OCI-LY1 (cell line): ENCODE measurements at regions not wholly inside any gene's neighbourhood (a gene's known extent, or its start where the extent isn't known, plus 50 kb on each side); places are given as distances from the start of the nearest gene placed in this dataset.

Experiments
- H2AFZ ChIP-seq: fragments of 200-600 bp; sonication (generic), shearing (Covaris generic); 2 replicates; pipeline ENCODE4 v1.6.0; 2014; ENCODE audit warnings: antibody characterized with exemption, mild to moderate bottlenecking, low read length
- H3F3A ChIP-seq: fragments of 200-600 bp; sonication (generic), shearing (Covaris generic); 2 replicates; pipeline ENCODE4 v1.6.0; 2014; ENCODE audit warnings: mild to moderate bottlenecking, antibody characterized with exemption, low read length, moderate library complexity; ENCODE audit not compliant: insufficient read depth
- H3K27ac ChIP-seq: fragments of 200-600 bp; sonication (generic); 2 replicates; pipeline ENCODE4 v1.5.1; 2014; ENCODE audit warnings: low read length, mixed run types, mild to moderate bottlenecking, low read depth; ENCODE audit not compliant: poor library complexity, severe bottlenecking
- H3K27me3 ChIP-seq: fragments of 200-600 bp; sonication (generic); 2 replicates; pipeline ENCODE4 v1.6.0; 2014; ENCODE audit warnings: antibody characterized with exemption, mild to moderate bottlenecking, low read length, moderate library complexity; ENCODE audit not compliant: insufficient read depth
- H3K36me3 ChIP-seq: fragments of 200-600 bp; sonication (generic); 2 replicates; pipeline ENCODE4 v1.6.1; 2014; ENCODE audit warnings: mild to moderate bottlenecking, antibody characterized with exemption, low read length, moderate library complexity, mixed read lengths; ENCODE audit not compliant: insufficient read depth
- H3K4me1 ChIP-seq: fragments of 200-600 bp; sonication (generic); 2 replicates; pipeline ENCODE4 v1.5.1; 2014; ENCODE audit warnings: mild to moderate bottlenecking, low read length, moderate library complexity; ENCODE audit not compliant: insufficient read depth, severe bottlenecking
- H3K4me2 ChIP-seq: fragments of 200-600 bp; sonication (generic), shearing (Covaris generic); 2 replicates; pipeline ENCODE4 v1.6.1; 2014; ENCODE audit warnings: low read length
- H3K4me3 ChIP-seq: fragments of 200-600 bp; sonication (generic); 2 replicates; pipeline ENCODE4 v1.5.1; 2014; ENCODE audit warnings: low read length, low read depth, mild to moderate bottlenecking, mixed read lengths; ENCODE audit not compliant: poor library complexity, severe bottlenecking
- H3K79me2 ChIP-seq: fragments of 200-600 bp; shearing (Covaris generic); 2 replicates; pipeline ENCODE4 v1.6.1; 2016; ENCODE audit warnings: mixed run types, low read length, mixed read lengths; ENCODE audit not compliant: insufficient read depth
- H3K9ac ChIP-seq: fragments of 200-600 bp; sonication (generic), shearing (Covaris generic); 2 replicates; pipeline ENCODE4 v1.6.1; 2014; ENCODE audit warnings: mild to moderate bottlenecking, low read length, mixed read lengths
- H3K9me2 ChIP-seq: fragments of 200-600 bp; sonication (generic), shearing (Covaris generic); 2 replicates; pipeline ENCODE4 v1.6.1; 2014; ENCODE audit warnings: low read depth, mild to moderate bottlenecking, low read length, mixed read lengths
- H3K9me3 ChIP-seq: fragments of 200-600 bp; shearing (Covaris generic); 2 replicates; pipeline ENCODE4 v1.6.1; 2014; ENCODE audit warnings: low read length, mixed read lengths
- H4K20me1 ChIP-seq: fragments of 200-600 bp; sonication (generic), shearing (Covaris generic); 2 replicates; pipeline ENCODE4 v1.6.0; 2016; ENCODE audit warnings: mild to moderate bottlenecking, low read length; ENCODE audit not compliant: insufficient read depth
- EZH2 ChIP-seq: fragments of 200-600 bp; sonication (generic), shearing (Covaris generic); IDR thresholded peaks from 2 replicates; pipeline ENCODE4 v1.8.0; 2017; ENCODE audit warnings: borderline replicate concordance, mixed run types, mild to moderate bottlenecking, antibody characterized with exemption, low read length, moderate library complexity, mixed read lengths
- TF ChIP-seq, protein P1 (sequence below): fragments of 200-600 bp; sonication (generic), shearing (Covaris generic); IDR thresholded peaks from 2 replicates; pipeline ENCODE4 v1.5.1; 2017; ENCODE audit warnings: mild to moderate bottlenecking, antibody characterized with exemption, low read length, moderate library complexity, mixed read lengths

DNA sequence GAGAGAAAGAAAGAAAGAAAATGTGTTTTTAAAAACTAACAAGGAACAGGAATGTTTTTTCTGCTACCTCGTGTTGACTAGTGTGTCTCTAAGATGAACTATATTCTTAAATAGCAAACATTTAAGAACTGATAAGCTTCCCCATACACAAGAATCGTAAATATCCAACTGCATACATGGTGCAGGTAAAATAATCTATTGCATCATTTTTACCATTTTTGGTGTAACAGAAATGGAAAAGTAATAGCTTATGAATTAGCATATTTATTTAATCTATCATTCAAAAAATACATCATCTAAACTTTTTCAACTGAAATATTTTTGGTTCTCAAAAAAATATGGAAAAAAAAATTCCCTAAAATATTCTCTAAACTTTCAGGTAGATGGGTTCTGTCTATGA lies 59.7 kb upstream of the RAD23B start:
- Histone ChIP-seq H3K4me3 (no peak overlapping the region), H3K79me2 (no peaks in the 10 kb centered on the region), H3K9me2 (no peaks in the 10 kb centered on the region), H3F3A (no peaks in the 10 kb centered on the region), H3K27me3 (no peaks in the 10 kb centered on the region), H3K9ac (no peak overlapping the region), H4K20me1 (no peaks in the 10 kb centered on the region), H3K4me2 (no peak overlapping the region), H3K4me1 (no peaks in the 10 kb centered on the region), H3K9me3 (no peaks in the 10 kb centered on the region), H2AFZ (no peak overlapping the region), H3K36me3 (no peaks in the 10 kb centered on the region), H3K27ac (no peak overlapping the region)
- no peak for TF ChIP-seq EZH2
- TF ChIP-seq, protein P1, sequence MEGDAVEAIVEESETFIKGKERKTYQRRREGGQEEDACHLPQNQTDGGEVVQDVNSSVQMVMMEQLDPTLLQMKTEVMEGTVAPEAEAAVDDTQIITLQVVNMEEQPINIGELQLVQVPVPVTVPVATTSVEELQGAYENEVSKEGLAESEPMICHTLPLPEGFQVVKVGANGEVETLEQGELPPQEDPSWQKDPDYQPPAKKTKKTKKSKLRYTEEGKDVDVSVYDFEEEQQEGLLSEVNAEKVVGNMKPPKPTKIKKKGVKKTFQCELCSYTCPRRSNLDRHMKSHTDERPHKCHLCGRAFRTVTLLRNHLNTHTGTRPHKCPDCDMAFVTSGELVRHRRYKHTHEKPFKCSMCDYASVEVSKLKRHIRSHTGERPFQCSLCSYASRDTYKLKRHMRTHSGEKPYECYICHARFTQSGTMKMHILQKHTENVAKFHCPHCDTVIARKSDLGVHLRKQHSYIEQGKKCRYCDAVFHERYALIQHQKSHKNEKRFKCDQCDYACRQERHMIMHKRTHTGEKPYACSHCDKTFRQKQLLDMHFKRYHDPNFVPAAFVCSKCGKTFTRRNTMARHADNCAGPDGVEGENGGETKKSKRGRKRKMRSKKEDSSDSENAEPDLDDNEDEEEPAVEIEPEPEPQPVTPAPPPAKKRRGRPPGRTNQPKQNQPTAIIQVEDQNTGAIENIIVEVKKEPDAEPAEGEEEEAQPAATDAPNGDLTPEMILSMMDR = no peak

DNA sequence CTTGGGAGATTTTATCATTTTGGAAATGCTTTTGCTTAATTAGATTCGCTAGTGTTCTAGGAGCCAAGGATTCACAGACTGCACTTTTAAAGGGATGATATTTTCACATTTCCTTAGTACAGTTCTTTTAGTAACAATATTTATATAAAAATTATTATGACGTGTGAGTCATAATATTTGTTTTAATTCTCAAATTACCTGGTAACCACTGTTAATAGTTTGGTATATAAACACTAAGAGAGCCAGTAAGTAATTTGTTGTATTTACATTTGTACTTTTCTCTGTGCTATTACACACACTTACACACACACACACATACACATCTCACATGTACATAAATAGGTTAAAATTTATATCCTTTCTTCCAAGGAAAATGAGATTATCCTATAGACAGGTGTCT lies 58.8 kb upstream of the RAD23B start:
- no peaks in the 10 kb centered on the region for H3K36me3 ChIP-seq

DNA sequence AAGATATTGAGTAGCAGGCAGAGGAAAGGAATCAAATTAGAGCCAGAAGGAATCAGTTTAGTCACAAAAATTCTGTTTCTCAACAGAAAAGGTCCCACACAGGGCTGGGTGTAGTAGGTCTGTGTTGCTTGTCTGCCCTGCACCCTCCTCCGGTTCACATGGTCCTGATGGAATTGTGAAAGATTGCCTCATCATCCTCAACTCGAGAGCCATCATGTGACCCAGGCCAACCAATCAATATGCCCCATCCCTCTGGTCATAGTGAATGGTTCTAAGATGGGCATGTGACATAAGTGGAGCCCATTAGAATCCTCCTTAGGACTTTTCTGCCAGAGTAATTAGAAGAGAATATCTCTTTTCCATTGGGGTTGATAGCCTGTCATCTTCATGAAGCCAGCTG lies 56.7 kb upstream of the RAD23B start:
- H3F3A ChIP-seq = no peaks in the 10 kb centered on the region
- no peaks in the 10 kb centered on the region for H3K79me2 ChIP-seq
- no peak overlapping the region for H3K4me2 ChIP-seq
- H2AFZ ChIP-seq = no peak overlapping the region
- H3K9me2 ChIP-seq = no peaks in the 10 kb centered on the region
- no peak overlapping the region for H3K27ac ChIP-seq
- no peaks in the 10 kb centered on the region for H3K9me3 ChIP-seq
- H3K4me3 ChIP-seq = no peak overlapping the region
- no peaks in the 10 kb centered on the region for H3K36me3 ChIP-seq
- TF ChIP-seq, protein P1 = no peak
- no peak for TF ChIP-seq EZH2
- no peaks in the 10 kb centered on the region for H3K27me3 ChIP-seq
- H3K4me1 ChIP-seq = no peaks in the 10 kb centered on the region
- H3K9ac ChIP-seq = no peak overlapping the region
- H4K20me1 ChIP-seq = no peaks in the 10 kb centered on the region

More for the DNA sequence above, 58.8 kb upstream of the RAD23B start:
- H3K79me2 ChIP-seq = no peaks in the 10 kb centered on the region
- no peaks in the 10 kb centered on the region for H3K9me3 ChIP-seq
- H3K9me2 ChIP-seq = no peaks in the 10 kb centered on the region
- no peak overlapping the region for H3K27ac ChIP-seq
- H3K27me3 ChIP-seq = no peaks in the 10 kb centered on the region
- H3F3A ChIP-seq = no peaks in the 10 kb centered on the region
- no peak overlapping the region for H3K4me2 ChIP-seq
- TF ChIP-seq, protein P1 = no peak
- no peak for TF ChIP-seq EZH2
- H3K4me1 ChIP-seq = no peaks in the 10 kb centered on the region
- no peaks in the 10 kb centered on the region for H4K20me1 ChIP-seq
- H3K4me3 ChIP-seq = no peak overlapping the region
- H3K9ac ChIP-seq = no peak overlapping the region
- H2AFZ ChIP-seq = no peak overlapping the region
